Large intestine (tissue), 3 donors: ENCODE measurements at regions not wholly inside any gene's neighbourhood (a gene's known extent, or its start where the extent isn't known, plus 50 kb on each side); places are given as distances from the start of the nearest gene placed in this dataset.
"Not testable (repeated sequence)": the region's sequence is repeated elsewhere in the genome, so short reads cannot be mapped to it uniquely, and the experiment has no call there.

Experiments
- DNase-seq, 2 donors: peaks; one replicate each; pipeline versions ENCODE4 v3.0.0 to v3.0.0-alpha.2; 2013
- H3K27ac ChIP-seq: one replicate; pipeline ENCODE4 v1.5.1; 2013; ENCODE audit warnings: low read length
- H3K27me3 ChIP-seq: 2 replicates; pipeline ENCODE4 v1.6.1; 2013; ENCODE audit warnings: low read length; ENCODE audit not compliant: control insufficient read depth, insufficient read depth
- H3K36me3 ChIP-seq: 2 replicates; pipeline ENCODE4 v1.6.1; 2013; ENCODE audit warnings: low read length; ENCODE audit not compliant: control insufficient read depth, insufficient read depth
- H3K4me1 ChIP-seq: one replicate; pipeline ENCODE4 v1.6.1; 2013; ENCODE audit warnings: low read length; ENCODE audit not compliant: control insufficient read depth, insufficient read depth
- H3K4me3 ChIP-seq: one replicate; pipeline ENCODE4 v1.5.1; 2013; ENCODE audit warnings: low read length
- H3K9me3 ChIP-seq: one replicate; pipeline ENCODE4 v1.6.1; 2013; ENCODE audit warnings: mild to moderate bottlenecking, low read depth, low read length, moderate library complexity; ENCODE audit not compliant: control insufficient read depth
- WGBS: methylation state at CpG from one replicate; pipeline ENCODE4 v1.1.5; 2013; ENCODE audit warnings: low lambda C conversion rate; ENCODE audit not compliant: insufficient coverage; 5-methylcytosine and 5-hydroxymethylcytosine counted together

GRCh38 chr7:132001146-132001545, 444.7 kb upstream of the PODXL start:
- no peaks in the 10 kb centered on the region for H3K4me1 ChIP-seq
- H3K4me3 ChIP-seq: no peak overlapping the region
- WGBS: 43% methylated on average over 1 of the region's 2 CpGs
- no peak overlapping the region for H3K27ac ChIP-seq
- peaks cover 5% of the 10 kb centered on the region for H3K27me3 ChIP-seq
- H3K36me3 ChIP-seq: no peaks in the 10 kb centered on the region
- H3K9me3 ChIP-seq: no peaks in the 10 kb centered on the region
- no peak for DNase-seq

GRCh38 chr7:131999193-131999592, 442.8 kb upstream of the PODXL start:
- Histone ChIP-seq H3K9me3 (no peaks in the 10 kb centered on the region), H3K4me3 (no peak overlapping the region), H3K27ac (no peak overlapping the region), H3K27me3 (peaks cover 5% of the 10 kb centered on the region), H3K4me1 (no peaks in the 10 kb centered on the region), H3K36me3 (no peaks in the 10 kb centered on the region)
- 100% methylated on average over 1 of the region's 4 CpGs for WGBS
- DNase-seq: no peak

GRCh38 chr7:131995324-131995723, 438.9 kb upstream of the PODXL start:
- H3K4me3 ChIP-seq: no peak overlapping the region
- no peaks in the 10 kb centered on the region for H3K9me3 ChIP-seq
- H3K27me3 ChIP-seq: peaks cover 2% of the 10 kb centered on the region
- WGBS: no CpG with 5 or more reads among the region's 2 CpGs
- H3K36me3 ChIP-seq: no peaks in the 10 kb centered on the region
- no peak overlapping the region for H3K27ac ChIP-seq
- DNase-seq: no peak
- no peaks in the 10 kb centered on the region for H3K4me1 ChIP-seq

- H3K4me3 ChIP-seq, DNase-seq, H3K27ac ChIP-seq, H3K9me3 ChIP-seq, H3K4me1 ChIP-seq, H3K36me3 ChIP-seq, H3K27me3 ChIP-seq: not testable (repeated sequence)
Observed at GRCh38 chr7:131981069-131981468, 424.6 kb upstream of the PODXL start.

- WGBS: no CpG with 5 or more reads among the region's 2 CpGs
- not testable (repeated sequence) for H3K4me1 ChIP-seq, H3K4me3 ChIP-seq, H3K9me3 ChIP-seq, H3K36me3 ChIP-seq, DNase-seq, H3K27ac ChIP-seq, H3K27me3 ChIP-seq
Observed at GRCh38 chr7:131978118-131978517, 421.7 kb upstream of the PODXL start.

- Histone ChIP-seq H3K27me3 (peaks cover under 1% of the 10 kb centered on the region), H3K4me1 (no peaks in the 10 kb centered on the region), H3K4me3 (no peak overlapping the region), H3K27ac (no peak overlapping the region), H3K9me3 (no peaks in the 10 kb centered on the region), H3K36me3 (no peaks in the 10 kb centered on the region)
- no peak for DNase-seq
- WGBS: no CpG with 5 or more reads among the region's 3 CpGs
Observed at GRCh38 chr7:131976411-131976810, 420.0 kb upstream of the PODXL start.

GRCh38 chr7:131974671-131975070, 418.2 kb upstream of the PODXL start:
- DNase-seq: no peak
- 73% methylated on average over 2 of the region's 2 CpGs for WGBS
- Histone ChIP-seq H3K27me3 (peaks cover 6% of the 10 kb centered on the region), H3K4me3 (no peak overlapping the region), H3K27ac (no peak overlapping the region), H3K4me1 (no peaks in the 10 kb centered on the region), H3K9me3 (no peaks in the 10 kb centered on the region), H3K36me3 (no peaks in the 10 kb centered on the region)

GRCh38 chr7:131972251-131972650, 415.8 kb upstream of the PODXL start:
- no CpG with 5 or more reads among the region's 2 CpGs for WGBS

GRCh38 chr7:131970602-131971001, 414.2 kb upstream of the PODXL start:
- H3K36me3 ChIP-seq: no peaks in the 10 kb centered on the region
- peaks cover 6% of the 10 kb centered on the region for H3K27me3 ChIP-seq
- H3K4me3 ChIP-seq: no peak overlapping the region
- no peaks in the 10 kb centered on the region for H3K4me1 ChIP-seq
- no peaks in the 10 kb centered on the region for H3K9me3 ChIP-seq
- no peak for DNase-seq
- WGBS: no CpG with 5 or more reads among the region's 4 CpGs
- H3K27ac ChIP-seq: no peak overlapping the region

More at GRCh38 chr7:131972251-131972650, 415.8 kb upstream of the PODXL start:
- H3K9me3 ChIP-seq: no peaks in the 10 kb centered on the region
- no peak for DNase-seq
- H3K27ac ChIP-seq: no peak overlapping the region
- peaks cover 6% of the 10 kb centered on the region for H3K27me3 ChIP-seq
- no peaks in the 10 kb centered on the region for H3K4me1 ChIP-seq
- no peaks in the 10 kb centered on the region for H3K36me3 ChIP-seq
- H3K4me3 ChIP-seq: no peak overlapping the region

GRCh38 chr7:131969560-131969959, 413.1 kb upstream of the PODXL start:
- 100% methylated on average over 2 of the region's 4 CpGs for WGBS
- Histone ChIP-seq H3K27me3 (peaks cover 6% of the 10 kb centered on the region), H3K27ac (no peak overlapping the region), H3K9me3 (no peaks in the 10 kb centered on the region), H3K4me3 (no peak overlapping the region), H3K4me1 (no peaks in the 10 kb centered on the region), H3K36me3 (no peaks in the 10 kb centered on the region)
- DNase-seq: no peak

- no peak overlapping the region for H3K4me3 ChIP-seq
- 60% methylated on average over 1 of the region's 2 CpGs for WGBS
- H3K36me3 ChIP-seq: no peaks in the 10 kb centered on the region
- H3K9me3 ChIP-seq: no peaks in the 10 kb centered on the region
- H3K27me3 ChIP-seq: peaks cover 6% of the 10 kb centered on the region
- no peaks in the 10 kb centered on the region for H3K4me1 ChIP-seq
- no peak overlapping the region for H3K27ac ChIP-seq
- no peak for DNase-seq
Observed at GRCh38 chr7:131967216-131967730, 410.8 kb upstream of the PODXL start.
